K562 (cell line): ENCODE measurements at regions not wholly inside any gene's neighbourhood (a gene's known extent, or its start where the extent isn't known, plus 50 kb on each side); places are given as distances from the start of the nearest gene placed in this dataset.
"Not testable (repeated sequence)": the region's sequence is repeated elsewhere in the genome, so short reads cannot be mapped to it uniquely, and the experiment has no call there.

Source experiments
- CEBPG ChIP-seq, 3 experiments: fragments of 200-800 bp in 1 of 3; sonication (Bioruptor generic) in 1 of 3; sonication (generic) in 1 of 3; formaldehyde crosslinking in 1 of 3; IDR thresholded peaks in 2 of 3; conservative IDR thresholded peaks in 1 of 3; 2 replicates each; pipeline versions ENCODE4 v1.6.1 to v1.8.0; 2016 to 2022; ENCODE audit warnings: missing compliant biosample characterization in 2 of 3, missing genetic modification characterization in 2 of 3, mild to moderate bottlenecking in 1 of 3, missing genetic modification reagents in 1 of 3
- CHD2 ChIP-seq: IDR thresholded peaks from 2 replicates; pipeline ENCODE4 v1.6.1; 2011; ENCODE audit warnings: low read depth, low read length
- CTCF ChIP-seq, 3 experiments: IDR thresholded peaks in 2 of 3; conservative IDR thresholded peaks in 1 of 3; 2 replicates each; pipeline ENCODE4 v1.5.1; 2011 to 2012; ENCODE audit warnings: low read length in 3 of 3, mild to moderate bottlenecking in 3 of 3, control low read depth in 2 of 3, improper control_type of control experiment in 1 of 3, inconsistent platforms in 1 of 3, low read depth in 1 of 3, mixed read lengths in 1 of 3, moderate library complexity in 1 of 3; ENCODE audit not compliant: insufficient read depth in 2 of 3
- FOXK2 ChIP-seq, 2 experiments: fragments of 450-650 bp; IDR thresholded peaks in 1 of 2; conservative IDR thresholded peaks in 1 of 2; 2 replicates each; pipeline ENCODE4 v1.6.1; 2016; ENCODE audit warnings: low read depth in 2 of 2, mild to moderate bottlenecking in 1 of 2
- GABPA ChIP-seq: fragments of 200-800 bp; sonication (Bioruptor generic); conservative IDR thresholded peaks from 2 replicates; pipeline ENCODE4 v1.6.1; 2016; ENCODE audit warnings: low read depth, missing genetic modification characterization, missing compliant biosample characterization
- MLX ChIP-seq, 2 experiments: fragments of 450-650 bp in 1 of 2; sonication (generic) in 1 of 2; formaldehyde crosslinking; conservative IDR thresholded peaks; 2 replicates each; pipeline versions ENCODE4 v1.4.0 to v1.8.1; 2020 to 2022; ENCODE audit warnings: mild to moderate bottlenecking in 1 of 2, missing genetic modification reagents in 1 of 2
- MXI1 ChIP-seq: IDR thresholded peaks from 2 replicates; pipeline ENCODE4 v1.6.1; 2011; ENCODE audit warnings: low read depth, mild to moderate bottlenecking, improper control_type of control experiment, low read length
- SMARCA5 ChIP-seq: fragments of 450-650 bp; IDR thresholded peaks from 2 replicates; pipeline ENCODE4 v1.6.1; 2016
- SOX6 ChIP-seq: fragments of 450-650 bp; IDR thresholded peaks from 2 replicates; pipeline ENCODE4 v1.6.1; 2014; ENCODE audit warnings: mild to moderate bottlenecking
- TFE3 ChIP-seq: fragments of 450-650 bp; formaldehyde crosslinking; IDR thresholded peaks from 2 replicates; pipeline ENCODE4 v1.4.0; 2020; ENCODE audit warnings: mild to moderate bottlenecking, mixed read lengths
- TF ChIP-seq, protein P1 (sequence below): fragments of 250-450 bp; sonication (Bioruptor Pico); IDR thresholded peaks from 2 replicates; pipeline ENCODE4 v1.5.0; 2020; ENCODE audit warnings: mild to moderate bottlenecking, borderline replicate concordance

DNA sequence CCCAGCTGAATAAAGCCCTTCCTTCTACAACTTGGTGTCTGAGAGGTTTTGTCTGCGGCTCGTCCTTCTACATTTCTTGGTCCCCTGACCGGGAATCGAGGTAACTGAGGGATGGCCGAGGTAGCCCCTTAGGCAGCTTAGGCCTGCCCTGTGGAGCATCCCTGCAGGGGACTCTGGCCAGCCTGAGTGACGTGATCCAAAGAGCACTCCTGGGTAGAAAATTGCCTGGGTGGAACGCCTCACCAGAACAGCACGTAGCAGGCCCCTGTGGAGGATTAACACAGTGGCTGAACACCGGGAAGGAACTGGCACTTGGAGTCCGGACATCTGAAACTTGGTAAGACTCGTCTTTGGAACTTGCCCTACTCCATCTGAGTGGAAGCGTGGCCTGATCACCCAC lies 1078.5 kb upstream of the FAM98A start:
- not testable (repeated sequence) for TF ChIP-seq CTCF (IDR thresholded peaks at IDR 0.05 in 2 of 3, conservative IDR thresholded peaks at IDR 0.05 in 1 of 3; ENCODE audit: insufficient read depth in 2 of 3, low read depth in 1 of 3, low read length in 3 of 3); CHD2; SMARCA5; CEBPG (CRISPR knock-in tag; IDR thresholded peaks at IDR 0.05); CEBPG (tag; conservative IDR thresholded peaks at IDR 0.05 in 1 of 2, IDR thresholded peaks at IDR 0.05 in 1 of 2); MLX (CRISPR knock-in tag; conservative IDR thresholded peaks at IDR 0.05); FOXK2 (conservative IDR thresholded peaks at IDR 0.05 in 1 of 2, IDR thresholded peaks at IDR 0.05 in 1 of 2; ENCODE audit: low read depth in 2 of 2); TFE3; SOX6; MXI1; GABPA
- TF ChIP-seq, protein P1, sequence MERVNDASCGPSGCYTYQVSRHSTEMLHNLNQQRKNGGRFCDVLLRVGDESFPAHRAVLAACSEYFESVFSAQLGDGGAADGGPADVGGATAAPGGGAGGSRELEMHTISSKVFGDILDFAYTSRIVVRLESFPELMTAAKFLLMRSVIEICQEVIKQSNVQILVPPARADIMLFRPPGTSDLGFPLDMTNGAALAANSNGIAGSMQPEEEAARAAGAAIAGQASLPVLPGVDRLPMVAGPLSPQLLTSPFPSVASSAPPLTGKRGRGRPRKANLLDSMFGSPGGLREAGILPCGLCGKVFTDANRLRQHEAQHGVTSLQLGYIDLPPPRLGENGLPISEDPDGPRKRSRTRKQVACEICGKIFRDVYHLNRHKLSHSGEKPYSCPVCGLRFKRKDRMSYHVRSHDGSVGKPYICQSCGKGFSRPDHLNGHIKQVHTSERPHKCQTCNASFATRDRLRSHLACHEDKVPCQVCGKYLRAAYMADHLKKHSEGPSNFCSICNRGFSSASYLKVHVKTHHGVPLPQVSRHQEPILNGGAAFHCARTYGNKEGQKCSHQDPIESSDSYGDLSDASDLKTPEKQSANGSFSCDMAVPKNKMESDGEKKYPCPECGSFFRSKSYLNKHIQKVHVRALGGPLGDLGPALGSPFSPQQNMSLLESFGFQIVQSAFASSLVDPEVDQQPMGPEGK: not testable (repeated sequence)
